ENCODE measurements at regions not wholly inside any gene's neighbourhood (a gene's known extent, or its start where the extent isn't known, plus 50 kb on each side); places are given as distances from the start of the nearest gene placed in this dataset.

- no peak for TF ChIP-seq CTCF (conservative IDR thresholded peaks at IDR 0.05 in 1 of 2, IDR thresholded peaks at IDR 0.05 in 1 of 2; ENCODE audit: low read depth in 1 of 2, low read length in 2 of 2)
- no peak for TF ChIP-seq EZH2 (IDR thresholded peaks at IDR 0.05; ENCODE audit: low read length, missing control alignments)
Observed at GRCh38 chr2:9107168-9108025, 99.2 kb upstream of the ASAP2 start.

Data from fibroblast of lung (primary cell).